ENCODE measurements at regions not wholly inside any gene's neighbourhood (a gene's known extent, or its start where the extent isn't known, plus 50 kb on each side); places are given as distances from the start of the nearest gene placed in this dataset.

DNA sequence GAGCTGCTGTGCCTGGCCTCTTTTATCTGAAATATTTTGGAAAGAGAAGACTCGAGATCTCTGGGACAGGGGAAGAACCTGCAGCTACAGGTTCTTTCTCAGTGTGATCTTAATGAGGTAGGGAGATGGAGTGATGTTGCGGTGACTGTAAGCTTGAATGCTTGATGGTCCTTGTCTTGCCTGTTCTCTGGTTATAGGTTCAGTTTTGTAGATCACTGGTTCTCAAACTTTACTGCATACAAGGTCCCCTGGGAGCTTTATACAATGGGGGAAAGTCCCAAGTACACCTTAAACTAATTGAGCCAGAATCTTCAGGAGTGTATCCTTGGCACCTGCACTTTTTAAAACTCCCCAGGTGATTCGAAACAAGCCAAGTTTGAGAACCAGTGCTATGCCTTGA, 136.7 kb upstream of the CXCR4 start (continued):
- TF ChIP-seq, protein P1, sequence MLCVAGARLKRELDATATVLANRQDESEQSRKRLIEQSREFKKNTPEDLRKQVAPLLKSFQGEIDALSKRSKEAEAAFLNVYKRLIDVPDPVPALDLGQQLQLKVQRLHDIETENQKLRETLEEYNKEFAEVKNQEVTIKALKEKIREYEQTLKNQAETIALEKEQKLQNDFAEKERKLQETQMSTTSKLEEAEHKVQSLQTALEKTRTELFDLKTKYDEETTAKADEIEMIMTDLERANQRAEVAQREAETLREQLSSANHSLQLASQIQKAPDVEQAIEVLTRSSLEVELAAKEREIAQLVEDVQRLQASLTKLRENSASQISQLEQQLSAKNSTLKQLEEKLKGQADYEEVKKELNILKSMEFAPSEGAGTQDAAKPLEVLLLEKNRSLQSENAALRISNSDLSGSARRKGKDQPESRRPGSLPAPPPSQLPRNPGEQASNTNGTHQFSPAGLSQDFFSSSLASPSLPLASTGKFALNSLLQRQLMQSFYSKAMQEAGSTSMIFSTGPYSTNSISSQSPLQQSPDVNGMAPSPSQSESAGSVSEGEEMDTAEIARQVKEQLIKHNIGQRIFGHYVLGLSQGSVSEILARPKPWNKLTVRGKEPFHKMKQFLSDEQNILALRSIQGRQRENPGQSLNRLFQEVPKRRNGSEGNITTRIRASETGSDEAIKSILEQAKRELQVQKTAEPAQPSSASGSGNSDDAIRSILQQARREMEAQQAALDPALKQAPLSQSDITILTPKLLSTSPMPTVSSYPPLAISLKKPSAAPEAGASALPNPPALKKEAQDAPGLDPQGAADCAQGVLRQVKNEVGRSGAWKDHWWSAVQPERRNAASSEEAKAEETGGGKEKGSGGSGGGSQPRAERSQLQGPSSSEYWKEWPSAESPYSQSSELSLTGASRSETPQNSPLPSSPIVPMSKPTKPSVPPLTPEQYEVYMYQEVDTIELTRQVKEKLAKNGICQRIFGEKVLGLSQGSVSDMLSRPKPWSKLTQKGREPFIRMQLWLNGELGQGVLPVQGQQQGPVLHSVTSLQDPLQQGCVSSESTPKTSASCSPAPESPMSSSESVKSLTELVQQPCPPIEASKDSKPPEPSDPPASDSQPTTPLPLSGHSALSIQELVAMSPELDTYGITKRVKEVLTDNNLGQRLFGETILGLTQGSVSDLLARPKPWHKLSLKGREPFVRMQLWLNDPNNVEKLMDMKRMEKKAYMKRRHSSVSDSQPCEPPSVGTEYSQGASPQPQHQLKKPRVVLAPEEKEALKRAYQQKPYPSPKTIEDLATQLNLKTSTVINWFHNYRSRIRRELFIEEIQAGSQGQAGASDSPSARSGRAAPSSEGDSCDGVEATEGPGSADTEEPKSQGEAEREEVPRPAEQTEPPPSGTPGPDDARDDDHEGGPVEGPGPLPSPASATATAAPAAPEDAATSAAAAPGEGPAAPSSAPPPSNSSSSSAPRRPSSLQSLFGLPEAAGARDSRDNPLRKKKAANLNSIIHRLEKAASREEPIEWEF (IDR thresholded peaks at IDR 0.05; ENCODE audit: insufficient replicate concordance, low read depth, low read length): no peak
- no peak for TF ChIP-seq NR2C2 (IDR thresholded peaks at IDR 0.05; ENCODE audit: borderline replicate concordance, control insufficient read depth, insufficient read length, low read depth)
- no peak for TF ChIP-seq SMAD1 (IDR thresholded peaks at IDR 0.05; ENCODE audit: low read depth, partially characterized antibody)
- TF ChIP-seq ZBTB11 (CRISPR knock-in tag; IDR thresholded peaks at IDR 0.05): no peak
- no peak for TF ChIP-seq TAF1 (IDR thresholded peaks at IDR 0.05; ENCODE audit: borderline replicate concordance, low read depth, low read length)
- peak; percentile 97 for TF ChIP-seq MEF2B (IDR thresholded peaks at IDR 0.05; ENCODE audit: partially characterized antibody, poor library complexity, severe bottlenecking)
- TF ChIP-seq E4F1 (IDR thresholded peaks at IDR 0.05; ENCODE audit: borderline replicate concordance, partially characterized antibody): no peak
- TF ChIP-seq LARP7 (IDR thresholded peaks at IDR 0.05): no peak
- TF ChIP-seq CREB1 (IDR thresholded peaks at IDR 0.05; ENCODE audit: low read depth): no peak
- no peak for TF ChIP-seq NFYB (IDR thresholded peaks at IDR 0.05; ENCODE audit: insufficient read depth, low read depth, low read length)
- no peak for TF ChIP-seq ZBTB4 (CRISPR knock-in tag; IDR thresholded peaks at IDR 0.05)
- no peak for TF ChIP-seq JUNB (IDR thresholded peaks at IDR 0.05)
- no peak for TF ChIP-seq DPF2 (IDR thresholded peaks at IDR 0.05)
- TF ChIP-seq CBFB (IDR thresholded peaks at IDR 0.05; ENCODE audit: low read depth): no peak
- TF ChIP-seq IKZF2 (IDR thresholded peaks at IDR 0.05): peak; percentile 49 to 69; a peak in 3 of 4 replicates
- TF ChIP-seq SIX5 (IDR thresholded peaks at IDR 0.05; ENCODE audit: low read depth, low read length, severe bottlenecking): no peak
- no peak for TF ChIP-seq RAD21 (IDR thresholded peaks at IDR 0.05; ENCODE audit: insufficient read depth, low read depth, low read length)

Data from GM12878 (cell line).